GM18519 (cell line): ENCODE measurements at regions not wholly inside any gene's neighbourhood (a gene's known extent, or its start where the extent isn't known, plus 50 kb on each side); places are given as distances from the start of the nearest gene placed in this dataset.

Source experiments
- ATAC-seq: cut with Tn5 transposase; IDR thresholded peaks from one replicate; pipeline ENCODE4 v1.9.1; 2021; ENCODE audit warnings: mild to moderate bottlenecking, moderate library complexity; ENCODE audit not compliant: unreplicated experiment, low FRiP score

DNA sequence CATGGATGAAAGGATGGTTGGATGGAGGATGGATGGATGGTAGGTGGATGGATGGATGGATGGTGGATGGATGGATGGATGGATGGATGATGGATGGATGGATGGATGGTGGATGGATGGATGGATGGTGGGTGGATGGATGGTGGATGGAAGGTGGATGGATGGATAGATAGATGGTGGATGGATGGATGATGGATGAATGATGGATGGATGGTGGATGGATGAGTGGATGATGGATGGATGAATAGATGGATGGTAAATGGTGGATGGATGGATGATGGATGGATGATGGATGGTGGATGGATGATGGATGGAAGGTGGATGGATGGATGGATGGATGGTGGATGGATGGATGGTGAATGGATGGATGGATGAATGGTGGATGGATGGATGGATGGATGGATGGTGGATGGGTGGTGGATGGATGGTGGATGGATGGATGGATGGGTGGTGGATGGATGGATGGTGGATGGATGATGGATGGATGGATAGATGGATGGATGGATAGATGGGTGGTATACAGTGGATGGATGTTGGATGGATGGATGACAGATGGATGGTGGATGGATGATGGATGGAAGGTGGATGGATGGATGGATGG lies 350.8 kb downstream of the BRD1 start:
- ATAC-seq, result no peak

DNA sequence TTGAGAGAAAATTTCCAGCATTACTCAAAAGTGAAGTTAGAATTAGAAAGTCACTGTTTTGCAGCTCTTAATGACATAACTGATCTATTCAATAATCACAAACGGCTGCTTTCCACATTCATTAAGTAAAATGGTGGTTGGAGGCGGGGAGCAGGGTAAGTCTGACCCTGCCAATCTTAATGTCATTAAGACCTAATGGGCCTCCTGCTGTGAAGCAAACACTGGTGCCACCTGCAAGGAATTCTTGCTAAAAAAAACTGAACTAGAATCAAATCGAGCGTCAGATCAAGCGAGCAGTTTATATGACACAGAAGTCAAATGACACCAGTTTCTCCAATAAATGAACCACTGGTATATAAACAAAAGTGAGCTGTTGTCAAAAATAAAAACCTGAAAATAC lies 351.5 kb downstream of the BRD1 start:
- no peak for ATAC-seq

DNA sequence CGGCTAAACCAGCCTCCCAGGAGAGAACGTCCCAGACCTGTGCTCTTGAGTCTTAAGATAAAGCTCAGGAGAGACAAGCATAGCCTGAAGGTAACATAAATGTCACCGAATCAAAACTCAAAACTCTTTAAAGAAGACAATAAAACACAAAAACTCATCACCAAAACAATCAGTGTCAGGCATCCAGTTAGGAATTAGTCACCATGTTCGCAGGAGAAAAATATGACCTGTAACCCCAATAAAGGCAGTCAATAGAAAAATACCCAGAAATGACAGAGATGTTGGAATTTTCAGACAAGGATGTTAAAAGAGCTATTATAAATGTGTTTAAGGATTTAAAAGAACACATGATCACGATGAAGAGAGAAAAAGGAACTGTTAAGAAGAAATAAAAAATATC lies 352.4 kb downstream of the BRD1 start:
- no peak for ATAC-seq

DNA sequence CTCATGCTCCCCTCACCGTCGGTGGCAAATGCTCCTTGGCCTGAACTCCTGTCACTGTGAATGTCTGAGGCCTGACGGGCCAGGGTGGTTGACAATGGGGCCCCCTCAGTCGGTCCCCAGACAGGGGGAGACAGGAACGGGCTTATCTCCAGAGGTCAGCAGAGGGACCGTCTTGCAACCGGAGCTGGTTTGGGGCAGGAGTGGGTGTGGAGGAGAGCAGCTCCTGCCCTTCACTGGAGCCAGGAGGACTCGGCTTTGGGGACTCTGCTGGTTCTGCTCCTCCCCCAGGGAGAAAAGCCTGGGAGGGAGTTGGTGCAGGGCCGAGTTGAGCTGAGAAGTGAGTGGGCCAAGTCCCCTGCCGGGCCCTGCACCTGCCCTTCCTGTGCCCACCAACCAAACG lies 354.4 kb downstream of the BRD1 start:
- ATAC-seq, result no peak

DNA sequence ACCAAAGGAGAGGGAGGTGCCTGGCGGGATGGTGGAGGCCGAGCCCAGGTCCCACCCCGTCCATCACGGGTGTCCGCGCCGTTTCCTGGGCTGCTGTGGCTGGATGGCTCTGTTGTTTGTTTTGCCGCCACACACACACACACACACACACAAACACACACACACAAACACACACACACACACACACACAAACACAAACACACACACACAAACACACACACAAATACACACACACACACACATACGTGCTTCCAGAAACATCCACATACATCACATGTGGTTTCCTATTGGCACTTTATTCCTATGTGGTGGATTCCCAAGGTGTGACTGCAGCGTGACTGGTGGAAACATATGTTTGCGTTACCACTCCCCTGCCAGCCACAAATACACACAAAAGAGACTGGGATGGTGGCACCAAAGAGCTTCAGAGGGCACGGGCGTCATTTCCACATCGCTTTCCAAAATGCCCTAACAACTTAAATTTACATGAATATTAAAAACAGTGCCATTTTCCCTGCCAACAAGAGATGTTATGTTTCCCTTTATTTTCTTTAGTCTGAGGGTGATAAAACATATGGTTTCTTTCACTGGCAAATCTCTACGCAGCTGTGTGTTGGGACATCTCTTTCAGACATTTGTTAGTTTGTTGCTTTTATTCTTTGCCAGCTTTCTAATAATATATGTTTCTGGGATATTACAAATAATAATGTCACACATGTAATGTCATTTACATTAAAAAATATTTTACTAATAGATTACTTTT lies 356.8 kb downstream of the BRD1 start:
- ATAC-seq, result no peak

DNA sequence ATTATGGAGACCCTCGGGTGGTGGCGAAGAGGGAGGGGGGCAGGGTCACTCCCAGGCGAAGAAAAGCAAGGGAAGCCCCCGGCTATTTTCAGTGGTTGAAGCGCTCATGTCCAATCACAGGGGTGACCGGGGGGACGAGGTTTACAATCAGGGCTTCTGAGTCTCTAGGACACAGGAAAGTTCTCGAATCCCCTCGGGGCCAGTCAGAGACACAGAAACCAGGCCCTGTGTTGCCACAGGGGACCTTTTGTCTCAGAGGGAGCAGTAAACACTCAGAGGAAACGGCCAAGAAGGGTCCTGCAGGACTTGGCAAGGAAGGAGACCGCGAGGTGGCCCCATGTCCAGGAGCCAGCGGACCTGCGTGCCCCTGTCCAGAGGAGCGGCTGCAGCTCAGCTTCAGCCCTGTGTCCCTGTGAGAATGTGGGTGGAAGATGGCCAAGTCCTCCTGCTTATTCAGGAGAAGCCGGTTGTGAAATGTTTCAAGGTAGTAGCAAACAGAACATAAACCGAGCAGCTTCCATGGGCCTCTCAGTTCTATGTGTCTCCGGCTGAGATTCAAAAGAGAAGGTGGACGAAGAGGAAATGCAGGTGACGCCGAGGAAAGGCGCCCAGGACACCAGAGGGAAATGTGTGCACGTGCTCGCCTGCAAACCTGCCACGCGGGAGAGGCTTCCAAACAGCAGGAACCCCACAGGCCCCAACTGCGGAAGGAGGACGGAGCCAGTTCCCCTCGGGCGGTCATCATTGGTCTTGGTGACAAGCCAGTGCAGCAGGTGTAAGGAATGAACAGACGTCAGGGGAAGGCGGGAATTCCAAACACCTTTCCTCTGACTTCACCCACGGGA lies 357.6 kb downstream of the BRD1 start:
- no peak for ATAC-seq

DNA sequence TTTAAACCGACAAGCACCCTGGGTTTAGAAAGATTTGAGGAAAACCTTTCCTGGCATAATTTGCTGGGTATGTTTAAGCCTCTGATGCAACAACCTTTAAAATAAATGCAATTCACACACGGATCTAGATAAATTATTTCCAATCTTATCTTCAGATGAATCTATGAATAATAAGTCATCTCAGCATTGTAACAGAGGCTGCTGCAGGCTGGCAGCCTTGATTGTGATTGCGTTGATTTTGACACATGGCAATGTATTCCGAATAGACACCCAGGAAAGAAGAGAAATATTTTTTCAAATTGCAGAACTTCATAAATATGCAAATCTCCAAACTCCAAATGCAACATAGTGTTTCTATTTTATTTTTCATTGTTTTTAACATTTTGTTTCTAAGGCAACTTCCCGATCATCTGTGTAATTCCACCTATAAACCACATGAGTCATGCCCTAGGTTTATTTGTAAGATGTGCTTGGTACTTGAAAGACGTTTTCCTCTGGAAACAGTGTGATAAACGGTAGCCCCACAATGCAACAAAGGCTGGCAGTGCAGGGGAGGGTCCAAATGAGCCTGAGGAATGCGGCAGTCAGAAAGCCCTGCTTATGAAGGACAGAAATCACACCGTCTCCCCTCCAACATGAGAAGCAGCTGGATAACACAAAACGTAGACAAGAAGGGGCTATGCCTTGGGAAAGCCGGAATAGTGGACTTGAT lies 359.0 kb downstream of the BRD1 start:
- ATAC-seq, result no peak

DNA sequence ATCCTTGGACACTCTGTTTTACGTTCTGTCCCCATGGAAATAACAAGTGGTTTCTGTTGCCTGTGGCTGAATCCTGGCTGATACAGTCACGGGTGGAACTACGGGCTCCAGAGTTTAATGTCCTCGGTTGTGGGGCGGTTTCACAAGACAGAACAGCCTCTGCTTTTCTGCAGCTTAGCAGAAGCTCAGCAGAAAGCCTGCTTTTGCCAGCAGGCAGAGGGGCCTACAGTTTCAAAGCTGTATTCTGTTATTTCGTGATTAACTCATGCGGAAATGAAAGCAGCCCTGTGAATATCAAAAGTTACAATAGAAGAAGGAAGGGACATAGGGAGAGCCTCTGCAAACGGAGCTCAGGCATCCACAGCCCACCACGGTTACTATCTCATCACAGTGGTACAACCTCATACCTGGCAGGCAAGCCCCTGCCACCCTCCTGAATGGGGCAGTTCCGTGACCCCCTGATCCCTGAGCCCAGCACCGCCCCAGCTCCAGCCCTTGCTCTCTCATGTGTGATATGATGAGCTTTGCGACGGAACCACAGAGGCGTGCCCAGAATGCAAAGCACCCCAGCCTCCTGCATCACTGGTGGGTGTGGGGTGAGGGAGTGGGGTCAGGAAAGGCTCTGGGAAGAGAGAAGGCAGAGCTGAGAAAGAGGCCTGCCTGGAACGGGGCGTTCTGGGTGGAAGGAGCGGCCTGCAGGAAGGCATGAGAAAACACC lies 360.6 kb downstream of the BRD1 start:
- ATAC-seq, result no peak

DNA sequence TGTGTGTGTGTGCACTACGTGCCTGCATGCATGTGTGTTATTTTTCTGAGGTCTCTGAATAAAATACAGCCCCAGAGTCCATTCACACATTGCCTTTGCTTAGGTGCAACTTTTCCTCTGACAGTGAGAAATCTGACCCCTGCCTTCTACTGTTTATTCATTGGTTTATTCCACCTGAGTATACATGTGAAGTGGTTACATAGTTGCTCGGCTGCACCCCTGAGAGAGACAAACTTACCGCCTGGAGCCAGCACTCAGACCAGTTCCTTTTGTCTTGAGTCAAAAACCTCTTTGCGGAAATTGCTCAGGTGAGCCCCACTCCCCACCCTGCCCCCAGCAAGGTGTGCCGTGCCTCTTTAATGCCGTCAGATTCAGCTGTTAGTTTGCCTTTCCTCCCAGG lies 363.6 kb downstream of the BRD1 start:
- no peak for ATAC-seq

DNA sequence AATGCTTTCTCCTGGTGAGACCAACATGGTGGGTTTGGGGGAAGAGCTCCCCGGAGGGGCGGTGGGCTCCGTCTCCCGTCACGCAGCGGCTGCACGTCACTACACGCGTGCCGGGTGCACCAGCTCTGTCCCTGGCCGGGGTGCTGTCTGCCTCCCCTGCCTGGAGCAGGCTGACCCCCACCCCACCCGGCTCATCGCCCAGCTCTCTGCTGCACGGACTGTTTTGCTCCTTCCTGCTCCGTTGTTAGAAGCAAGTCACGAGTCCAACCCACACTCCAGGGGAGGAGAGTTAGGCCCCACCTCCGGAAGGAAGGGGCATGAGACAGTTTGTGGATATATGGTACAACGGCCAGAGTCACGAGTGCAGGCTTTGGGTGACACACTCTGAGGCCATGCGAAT lies 364.9 kb downstream of the BRD1 start:
- no peak for ATAC-seq

DNA sequence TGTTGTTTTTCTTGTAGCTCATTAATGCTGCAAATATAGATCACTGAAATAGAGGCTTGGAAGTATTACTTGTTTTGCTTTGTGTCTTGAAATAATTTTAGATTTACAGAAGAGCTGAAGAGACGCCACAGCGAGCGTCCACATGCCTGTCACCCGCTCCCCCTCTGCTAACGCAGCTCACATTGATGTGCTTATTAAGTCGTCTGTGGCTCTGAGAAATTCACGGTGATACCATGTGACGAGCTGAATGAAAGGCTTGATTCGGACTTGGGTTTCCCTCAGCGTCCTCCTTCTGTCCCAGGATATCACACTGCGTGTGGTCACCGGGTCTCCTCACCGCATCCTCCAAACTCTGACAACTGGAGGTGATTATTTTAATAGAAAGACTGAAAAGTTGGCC lies 365.4 kb downstream of the BRD1 start:
- no peak for ATAC-seq

DNA sequence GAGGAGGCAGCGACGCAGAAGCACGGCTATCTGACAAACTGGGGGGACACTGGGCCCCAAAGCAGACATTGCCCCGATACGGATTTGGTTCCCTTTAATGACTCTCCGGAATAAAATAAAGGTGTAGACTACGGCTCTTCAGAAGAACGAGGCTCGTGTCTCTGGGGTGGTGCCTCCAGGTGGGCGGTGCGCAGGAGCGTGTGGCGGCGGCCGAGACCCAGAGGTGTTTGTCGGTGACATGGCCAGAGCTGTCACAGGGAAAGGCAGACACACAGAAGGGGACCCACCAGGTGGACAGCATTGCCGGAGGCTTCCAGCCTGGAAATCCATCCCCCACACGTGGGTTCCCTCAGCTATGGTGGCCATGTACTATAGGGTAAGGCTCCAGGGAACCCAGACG lies 366.0 kb downstream of the BRD1 start:
- no peak for ATAC-seq

DNA sequence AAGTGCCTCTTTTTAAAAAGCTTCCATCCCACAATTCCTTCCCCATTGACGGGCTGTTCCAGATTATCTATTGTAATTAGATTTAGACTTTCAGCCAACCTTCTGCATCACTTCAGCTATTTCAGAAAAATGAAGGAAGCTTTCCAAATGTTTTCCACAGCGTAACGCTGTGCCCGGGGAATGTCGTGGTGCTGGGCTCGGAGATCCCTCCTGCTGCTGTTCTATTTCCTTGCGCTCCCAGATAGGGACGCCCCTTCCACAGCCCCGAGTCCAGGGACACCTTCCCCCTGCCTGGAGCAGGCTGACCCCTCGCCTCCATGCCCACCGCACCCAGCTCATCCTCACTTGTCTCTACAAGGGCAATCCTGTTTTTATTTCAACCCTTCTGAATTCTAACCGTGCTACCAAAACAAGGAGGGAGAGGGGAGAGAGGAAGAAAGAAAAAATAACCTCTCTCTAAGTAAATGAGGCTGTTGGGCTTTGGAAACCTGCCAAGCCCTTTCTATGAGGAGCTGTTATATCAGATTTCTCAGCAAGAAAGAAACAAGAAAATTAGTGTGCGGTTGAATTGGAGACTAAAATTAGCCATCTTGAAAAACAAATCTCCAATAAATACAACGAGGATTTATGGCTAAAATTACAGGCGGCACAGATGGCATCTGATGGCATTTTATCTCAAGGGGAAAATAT lies 366.9 kb downstream of the BRD1 start:
- no peak for ATAC-seq

DNA sequence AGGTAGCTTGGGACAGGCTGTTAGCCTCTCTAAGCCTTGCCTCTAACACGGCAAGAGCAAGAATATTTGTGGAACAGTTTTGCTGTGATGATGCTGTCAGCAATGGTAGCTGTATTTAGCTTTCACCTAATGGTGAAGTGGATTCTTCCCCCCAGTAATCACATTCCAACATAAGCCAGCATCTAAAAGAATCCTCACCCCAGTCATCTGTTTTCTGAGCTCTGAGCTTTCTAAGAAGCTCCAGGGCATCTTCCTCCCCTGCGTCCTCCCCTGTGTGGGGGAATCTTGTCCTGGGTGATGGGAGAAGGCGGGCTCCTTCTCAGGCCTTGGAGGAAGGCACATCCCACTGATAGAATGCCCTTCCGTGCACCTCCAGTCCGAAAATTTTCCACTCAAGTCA lies 367.6 kb downstream of the BRD1 start:
- no peak for ATAC-seq

DNA sequence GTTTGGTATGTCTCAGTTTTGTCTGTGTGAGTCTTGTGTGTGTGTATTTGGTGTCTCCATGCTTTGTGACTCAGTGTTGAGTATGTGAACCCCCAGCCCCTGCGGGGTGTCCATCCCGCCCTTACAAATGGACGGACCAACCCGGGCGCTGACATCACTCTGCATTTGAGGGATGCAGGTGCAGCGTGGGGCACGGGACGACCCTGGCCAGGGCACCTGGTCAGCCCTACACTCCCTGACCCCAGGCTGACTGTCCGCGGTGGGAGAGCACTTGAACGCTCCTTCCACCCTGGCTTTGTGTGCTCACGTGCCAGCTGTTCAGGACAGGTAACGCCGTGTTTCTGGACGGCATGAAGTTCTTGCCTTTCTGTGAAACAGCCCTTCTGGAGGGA lies 369.0 kb downstream of the BRD1 start:
- no peak for ATAC-seq

DNA sequence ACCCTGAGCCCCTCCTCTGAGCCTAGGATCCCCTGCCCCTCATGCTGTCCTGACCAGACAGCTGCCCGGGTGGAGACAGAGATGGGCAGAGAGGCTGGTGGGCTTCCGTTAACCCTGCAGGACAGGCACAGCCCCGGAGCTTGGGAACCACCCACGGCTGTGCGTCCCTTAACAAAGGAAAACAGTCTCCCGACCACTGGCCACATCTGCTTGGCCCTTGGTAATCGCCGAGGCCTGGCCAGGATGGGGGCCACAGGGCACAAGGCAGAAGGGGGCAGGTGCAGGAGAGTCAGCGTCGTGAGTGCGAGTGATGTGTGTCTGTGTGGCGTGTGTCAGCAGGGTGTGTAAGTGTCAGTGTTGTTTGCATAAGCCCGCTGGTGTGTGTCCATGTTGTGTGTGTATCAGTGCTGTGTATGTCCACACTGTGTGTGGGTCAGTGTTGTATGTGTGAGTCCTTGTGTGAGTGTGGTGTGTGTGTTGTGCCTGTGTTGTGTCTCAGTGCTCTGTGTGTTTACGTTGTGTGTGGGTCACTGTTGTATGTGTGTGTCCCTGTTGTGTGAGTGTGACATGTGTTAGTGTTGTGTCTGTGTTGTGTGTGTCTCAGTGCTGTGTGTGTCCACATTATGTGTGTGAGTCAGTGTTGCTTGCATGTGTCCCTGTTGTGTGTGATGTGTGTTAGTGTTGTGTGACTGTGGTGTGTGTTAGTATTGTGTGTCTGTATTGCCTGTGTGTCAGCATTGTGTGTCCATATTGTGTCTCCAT lies 369.5 kb downstream of the BRD1 start:
- ATAC-seq, result no peak

DNA sequence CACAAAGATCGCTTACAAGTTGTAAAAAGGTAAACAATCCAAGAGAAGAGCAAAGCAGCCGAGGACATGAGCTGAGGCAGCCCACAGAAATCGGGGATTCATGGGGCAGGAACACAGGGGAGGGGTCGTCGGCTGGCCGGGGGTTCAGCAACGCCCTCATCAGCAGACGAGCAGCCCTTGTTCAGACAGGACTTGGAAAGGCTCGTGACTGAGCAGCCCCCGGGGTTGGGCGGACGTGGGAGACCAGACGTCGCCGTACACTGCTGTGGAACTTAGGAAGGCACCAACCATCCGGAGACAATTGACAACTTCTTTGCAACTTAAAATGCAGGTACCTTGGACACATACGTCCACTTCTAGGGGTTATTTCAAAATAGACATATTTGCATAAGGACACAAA lies 370.5 kb downstream of the BRD1 start:
- ATAC-seq, result no peak

DNA sequence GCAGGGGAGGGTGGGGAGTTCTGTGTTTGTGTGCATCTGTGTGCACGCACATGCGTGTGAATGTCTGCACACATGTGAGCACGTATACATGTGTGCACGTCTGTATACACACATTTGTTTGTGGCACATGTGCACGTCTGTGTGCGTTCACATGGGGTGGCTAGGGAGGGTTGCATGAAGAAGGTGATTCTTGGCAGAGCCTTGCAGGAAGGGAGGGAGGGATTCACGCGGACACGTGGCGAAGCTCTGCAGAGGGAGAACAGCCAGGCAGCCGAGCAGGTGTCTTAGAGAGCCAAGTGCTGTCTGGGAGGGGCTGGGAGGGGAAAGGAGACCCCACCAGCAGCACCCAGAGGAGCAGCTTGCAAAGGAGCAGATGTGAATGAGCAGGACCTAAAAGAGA lies 372.1 kb downstream of the BRD1 start:
- ATAC-seq, result no peak

DNA sequence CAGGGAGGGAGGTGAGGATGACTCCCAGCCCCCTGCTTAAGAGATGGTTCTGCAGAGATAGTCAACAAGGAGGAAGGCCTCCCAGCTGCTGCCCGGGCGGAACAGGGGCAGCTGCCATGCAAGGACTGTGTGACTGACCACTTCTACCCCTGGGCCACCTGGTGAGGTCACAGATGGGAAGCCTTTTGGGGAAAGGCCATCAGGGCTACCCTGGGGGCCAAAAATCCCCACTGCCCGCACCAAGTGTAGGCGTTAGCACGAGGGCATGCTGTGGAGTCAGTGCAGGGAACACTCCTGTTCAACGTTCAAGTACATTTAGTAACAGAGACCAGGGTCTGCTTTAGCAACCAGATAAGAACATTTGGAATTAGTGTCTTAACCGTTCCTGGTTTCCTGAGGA lies 372.9 kb downstream of the BRD1 start:
- ATAC-seq, result no peak
